A549 (cell line): ENCODE measurements at regions not wholly inside any gene's neighbourhood (a gene's known extent, or its start where the extent isn't known, plus 50 kb on each side); places are given as distances from the start of the nearest gene placed in this dataset.
"Not testable (repeated sequence)": the region's sequence is repeated elsewhere in the genome, so short reads cannot be mapped to it uniquely, and the experiment has no call there.

Source experiments
- ATAC-seq, 2 experiments: fragments of 200-7000 bp in 1 of 2; fragments of >200 bp in 1 of 2; cut with Nextera tagmentation in 1 of 2; cut with Tn5 transposase in 1 of 2; 3 replicates each; pipeline versions ENCODE4 v1.8.0 to v1.9.1; 2018 to 2020; ENCODE audit warnings: mild to moderate bottlenecking in 1 of 2, moderate library complexity in 1 of 2
- CTCF ChIA-PET: fragments of 300-600 bp; sonication (Branson Sonifier 250); formaldehyde crosslinking; extraction: SDS; loops from one replicate; lab custom pipeline; 2021; ENCODE audit warnings: antibody characterized with exemption, inconsistent platforms; lab: Yijun Ruan, JAX
- POLR2A ChIA-PET: fragments of 350-600 bp; formaldehyde crosslinking; extraction: SDS; loops from one replicate; lab custom pipeline; 2021; ENCODE audit warnings: antibody characterized with exemption, inconsistent platforms; lab: Yijun Ruan, JAX
- DNase-seq, 2 experiments: peaks; one replicate each; pipeline versions ENCODE4 v3.0.0 to v3.0.0-alpha.2; 2011 to 2016; ENCODE audit warnings: low read depth in 1 of 2, low spot score in 1 of 2
- FAIRE-seq: peaks from 2 replicates; lab custom pipeline; 2011; peaks lifted over from hg19 to GRCh38; lab: Jason Lieb, UNC
- H3K27ac ChIP-seq, 2 experiments: fragments of >200 bp; sonication (Bioruptor Twin); formaldehyde crosslinking; 3 replicates each; pipeline ENCODE4 v1.5.1; 2016 to 2017
- H3K4me1 ChIP-seq: fragments of >200 bp; sonication (Bioruptor Twin); formaldehyde crosslinking; 3 replicates; pipeline ENCODE4 v1.6.1; 2016
- H3K4me2 ChIP-seq: fragments of >200 bp; sonication (Bioruptor Twin); formaldehyde crosslinking; 3 replicates; pipeline ENCODE4 v1.6.1; 2016
- H3K4me3 ChIP-seq: fragments of >200 bp; sonication (Bioruptor Twin); formaldehyde crosslinking; 3 replicates; pipeline ENCODE4 v1.5.1; 2016
- H3K9me3 ChIP-seq: fragments of >200 bp; sonication (Bioruptor Twin); formaldehyde crosslinking; 3 replicates; pipeline ENCODE4 v1.6.1; 2016
- ATOH8 ChIP-seq: fragments of 250-450 bp; sonication (Bioruptor Pico); IDR thresholded peaks from 2 replicates; pipeline ENCODE4 v1.5.0; 2020; ENCODE audit warnings: low read depth, mild to moderate bottlenecking, moderate library complexity
- CEBPB ChIP-seq, 2 experiments: fragments of >200 bp in 1 of 2; sonication (Bioruptor Twin) in 1 of 2; formaldehyde crosslinking in 1 of 2; IDR thresholded peaks; 2 replicates each; pipeline ENCODE4 v1.6.1; 2012 to 2016
- CHD4 ChIP-seq: fragments of 200-600 bp; sonication (generic); IDR thresholded peaks from 2 replicates; pipeline ENCODE4 v1.6.1; 2016; ENCODE audit warnings: antibody characterized with exemption, mild to moderate bottlenecking, borderline replicate concordance
- E2F6 ChIP-seq: IDR thresholded peaks from 2 replicates; pipeline ENCODE4 v1.6.1; 2012; ENCODE audit warnings: low read depth, borderline replicate concordance
- EHMT2 ChIP-seq: fragments of 200-600 bp; sonication (generic); IDR thresholded peaks from 2 replicates; pipeline ENCODE4 v1.6.1; 2016; ENCODE audit warnings: antibody characterized with exemption, low read depth, mild to moderate bottlenecking, moderate library complexity
- EP300 ChIP-seq, 2 experiments: fragments of >200 bp; sonication (Bioruptor Twin); formaldehyde crosslinking; IDR thresholded peaks; 2 replicates in 1 of 2; 3 replicates in 1 of 2; pipeline ENCODE4 v1.6.1; 2016 to 2017
- ESRRA ChIP-seq: fragments of 150-350 bp; IDR thresholded peaks from 2 replicates; pipeline ENCODE4 v1.6.1; 2014; ENCODE audit warnings: mild to moderate bottlenecking, low read length, borderline replicate concordance
- FOXS1 ChIP-seq: fragments of 250-450 bp; sonication (Bioruptor Pico); IDR thresholded peaks from 2 replicates; pipeline ENCODE4 v1.5.0; 2020; ENCODE audit warnings: mild to moderate bottlenecking, moderate library complexity
- HEYL ChIP-seq: fragments of 250-450 bp; sonication (Bioruptor Pico); IDR thresholded peaks from 2 replicates; pipeline ENCODE4 v1.8.0; 2021; ENCODE audit warnings: mild to moderate bottlenecking, moderate library complexity
- HOXA7 ChIP-seq: fragments of 250-450 bp; sonication (Bioruptor Pico); IDR thresholded peaks from 2 replicates; pipeline ENCODE4 v1.5.0; 2020; ENCODE audit warnings: mild to moderate bottlenecking, moderate library complexity
- JUN ChIP-seq, 2 experiments: fragments of >200 bp; sonication (Bioruptor Twin); formaldehyde crosslinking; IDR thresholded peaks; 2 replicates in 1 of 2; 3 replicates in 1 of 2; pipeline ENCODE4 v1.6.1; 2016 to 2017
- KDM1A ChIP-seq: fragments of 200-600 bp; sonication (generic); IDR thresholded peaks from 2 replicates; pipeline ENCODE4 v1.6.1; 2016; ENCODE audit warnings: low read depth, mild to moderate bottlenecking
- MAFK ChIP-seq: fragments of 450-650 bp; IDR thresholded peaks from 2 replicates; pipeline ENCODE4 v1.6.1; 2014; ENCODE audit not compliant: partially characterized antibody
- NR3C1 ChIP-seq: fragments of >200 bp; sonication (Bioruptor Twin); formaldehyde crosslinking; IDR thresholded peaks from 3 replicates; pipeline ENCODE4 v1.6.1; 2017
- POLR2AphosphoS2 ChIP-seq: conservative IDR thresholded peaks from 2 replicates; pipeline ENCODE4 v1.6.1; 2012; ENCODE audit warnings: low read length, improper control_type of control experiment, inconsistent platforms
- RAD21 ChIP-seq, 2 experiments: fragments of >200 bp in 1 of 2; sonication (Bioruptor Twin) in 1 of 2; formaldehyde crosslinking in 1 of 2; IDR thresholded peaks in 1 of 2; conservative IDR thresholded peaks in 1 of 2; 2 replicates in 1 of 2; 3 replicates in 1 of 2; pipeline ENCODE4 v1.6.1; 2012 to 2018; ENCODE audit warnings: inconsistent platforms in 1 of 2
- RCOR1 ChIP-seq: fragments of 150-350 bp; IDR thresholded peaks from 2 replicates; pipeline ENCODE4 v1.6.1; 2014; ENCODE audit warnings: antibody characterized with exemption, low read length, low read depth
- REST ChIP-seq: fragments of 200-600 bp; sonication (generic); IDR thresholded peaks from 2 replicates; pipeline ENCODE4 v1.6.1; 2016; ENCODE audit warnings: antibody characterized with exemption, mild to moderate bottlenecking, moderate library complexity
- RNF2 ChIP-seq: fragments of 200-600 bp; sonication (generic); IDR thresholded peaks from 2 replicates; pipeline ENCODE4 v1.6.1; 2016; ENCODE audit warnings: low read depth, mild to moderate bottlenecking, antibody characterized with exemption, moderate library complexity, borderline replicate concordance
- SREBF2 ChIP-seq: fragments of 450-650 bp; IDR thresholded peaks from 2 replicates; pipeline ENCODE4 v1.6.1; 2014; ENCODE audit warnings: mild to moderate bottlenecking, moderate library complexity
- ZFP36 ChIP-seq: fragments of 450-650 bp; IDR thresholded peaks from 2 replicates; pipeline ENCODE4 v1.6.1; 2014; ENCODE audit warnings: borderline replicate concordance; ENCODE audit not compliant: partially characterized antibody
- ZNF302 ChIP-seq: fragments of 250-450 bp; sonication (Bioruptor Pico); IDR thresholded peaks from 2 replicates; pipeline ENCODE4 v1.9.0; 2021; ENCODE audit warnings: inconsistent platforms, mild to moderate bottlenecking, moderate library complexity
- WGBS: methylation state at CpG from one replicate; pipeline ENCODE4 v1.1.6; 2017; ENCODE audit errors: missing lambda C conversion rate; 5-methylcytosine and 5-hydroxymethylcytosine counted together

- Histone ChIP-seq H3K4me1 (no peaks in the 10 kb centered on the region), H3K9me3 (no peaks in the 10 kb centered on the region), H3K27ac (no peak overlapping the region), H3K4me3 (no peak overlapping the region), H3K4me2 (no peak overlapping the region)
- FAIRE-seq (no peak), DNase-seq (no peak), ATAC-seq (no peak)
- 7% methylated on average over 3 of the region's 3 CpGs for WGBS
- POLR2A ChIA-PET: no interaction called here
- CTCF ChIA-PET: no interaction called here
- no peak for TF ChIP-seq CEBPB (IDR thresholded peaks at IDR 0.05)
- TF ChIP-seq ESRRA: no peak
- no peak for TF ChIP-seq HOXA7
- TF ChIP-seq MAFK: no peak
- TF ChIP-seq POLR2AphosphoS2: no peak
- no peak for TF ChIP-seq NR3C1
- TF ChIP-seq HEYL (CRISPR knock-in tag): no peak
- TF ChIP-seq JUN (IDR thresholded peaks at IDR 0.05): no peak
- TF ChIP-seq ZFP36: no peak
- TF ChIP-seq CHD4: no peak
- TF ChIP-seq RCOR1: no peak
- TF ChIP-seq EP300 (IDR thresholded peaks at IDR 0.05): no peak
- no peak for TF ChIP-seq ATOH8 (CRISPR knock-in tag)
Measured at GRCh38 chrX:112233164-112233563, 150.6 kb upstream of the TRPC5 start.

GRCh38 chrX:112226795-112227194 lies 144.2 kb upstream of the TRPC5 start:
- H3K27ac ChIP-seq, H3K4me2 ChIP-seq, H3K4me1 ChIP-seq, ATAC-seq, POLR2A ChIA-PET, DNase-seq, FAIRE-seq, H3K4me3 ChIP-seq, H3K9me3 ChIP-seq, CTCF ChIA-PET: not testable (repeated sequence)
- WGBS: 11% methylated on average over 4 of the region's 4 CpGs

GRCh38 chrX:112223391-112223790 lies 140.8 kb upstream of the TRPC5 start:
- no peaks in the 10 kb centered on the region for H3K9me3 ChIP-seq
- no peak for FAIRE-seq

More at GRCh38 chrX:112223391-112223790, 140.8 kb upstream of the TRPC5 start:
- no peak overlapping the region for H3K4me2 ChIP-seq
- no peak for ATAC-seq
- 3% methylated on average over 2 of the region's 2 CpGs for WGBS
- TF ChIP-seq NR3C1 (no peak), HEYL (CRISPR knock-in tag) (no peak), ZNF302 (no peak), EHMT2 (no peak), REST (no peak), EP300 (IDR thresholded peaks at IDR 0.05) (no peak), HOXA7 (no peak), POLR2AphosphoS2 (no peak), SREBF2 (no peak), FOXS1 (no peak), RNF2 (no peak), RAD21 (conservative IDR thresholded peaks at IDR 0.05 in 1 of 2, IDR thresholded peaks at IDR 0.05 in 1 of 2) (no peak), KDM1A (no peak), E2F6 (no peak)
- TF ChIP-seq, all 56 proteins: peak for 0
- Histone ChIP-seq H3K4me3 (no peak overlapping the region), H3K4me1 (no peaks in the 10 kb centered on the region), H3K27ac (no peak overlapping the region)
- DNase-seq: no peak
- CTCF ChIA-PET: no interaction called here
- POLR2A ChIA-PET: no interaction called here
